ENCODE measurements at regions not wholly inside any gene's neighbourhood (a gene's known extent, or its start where the extent isn't known, plus 50 kb on each side); places are given as distances from the start of the nearest gene placed in this dataset.

DNA sequence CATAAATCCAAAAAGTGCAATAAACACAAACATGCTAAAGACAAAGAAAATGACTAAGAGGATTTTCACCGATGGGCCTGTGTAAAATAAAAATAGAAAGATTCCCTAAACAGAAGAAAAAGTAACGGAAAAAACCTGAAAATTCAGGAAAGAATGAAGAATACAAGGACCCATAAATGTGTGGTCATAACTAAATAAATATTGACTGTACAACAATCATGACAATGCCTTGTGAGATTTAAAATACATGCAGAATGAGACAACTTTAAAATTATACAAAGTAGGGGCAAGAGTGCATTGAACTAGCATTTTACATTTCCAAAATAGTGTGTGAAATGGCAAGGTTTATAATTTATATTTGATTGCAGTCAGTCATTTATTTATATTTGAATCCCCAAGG, 409.1 kb upstream of the ANKRD30A start:
- Histone ChIP-seq H3K9me3 (peaks cover 18% of the 10 kb centered on the region), H3K4me3 (no peak overlapping the region), H3K36me3 (ENCODE audit: low read depth) (no peaks in the 10 kb centered on the region), H3K4me1 (ENCODE audit: low read depth) (no peaks in the 10 kb centered on the region)
- TF ChIP-seq, protein P1, sequence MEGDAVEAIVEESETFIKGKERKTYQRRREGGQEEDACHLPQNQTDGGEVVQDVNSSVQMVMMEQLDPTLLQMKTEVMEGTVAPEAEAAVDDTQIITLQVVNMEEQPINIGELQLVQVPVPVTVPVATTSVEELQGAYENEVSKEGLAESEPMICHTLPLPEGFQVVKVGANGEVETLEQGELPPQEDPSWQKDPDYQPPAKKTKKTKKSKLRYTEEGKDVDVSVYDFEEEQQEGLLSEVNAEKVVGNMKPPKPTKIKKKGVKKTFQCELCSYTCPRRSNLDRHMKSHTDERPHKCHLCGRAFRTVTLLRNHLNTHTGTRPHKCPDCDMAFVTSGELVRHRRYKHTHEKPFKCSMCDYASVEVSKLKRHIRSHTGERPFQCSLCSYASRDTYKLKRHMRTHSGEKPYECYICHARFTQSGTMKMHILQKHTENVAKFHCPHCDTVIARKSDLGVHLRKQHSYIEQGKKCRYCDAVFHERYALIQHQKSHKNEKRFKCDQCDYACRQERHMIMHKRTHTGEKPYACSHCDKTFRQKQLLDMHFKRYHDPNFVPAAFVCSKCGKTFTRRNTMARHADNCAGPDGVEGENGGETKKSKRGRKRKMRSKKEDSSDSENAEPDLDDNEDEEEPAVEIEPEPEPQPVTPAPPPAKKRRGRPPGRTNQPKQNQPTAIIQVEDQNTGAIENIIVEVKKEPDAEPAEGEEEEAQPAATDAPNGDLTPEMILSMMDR (IDR thresholded peaks at IDR 0.05), result no peak
- ATAC-seq, result no peak
- intact Hi-C loops (cut with DNase I, micrococcal nuclease), result no loop called here
- DNase-seq, result no peak

DNA sequence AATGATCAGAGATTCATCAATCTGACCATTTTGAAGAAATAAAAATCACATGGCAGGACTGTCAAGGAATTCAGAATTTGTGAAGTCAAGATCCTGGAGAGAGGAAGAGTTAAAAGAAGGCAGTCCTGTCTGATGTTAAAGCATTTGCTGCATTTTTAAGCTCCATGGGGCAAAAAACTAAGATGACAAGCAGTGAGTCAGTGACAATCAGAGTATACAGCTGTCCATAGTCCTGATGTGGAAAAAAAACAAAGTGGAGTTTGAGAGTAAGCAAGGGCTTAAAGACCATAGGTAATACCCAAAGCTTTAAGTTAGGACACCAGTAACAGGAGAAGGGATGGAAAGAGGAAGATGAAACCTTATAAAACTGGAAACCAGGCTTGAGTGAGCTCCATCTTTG, 412.7 kb upstream of the ANKRD30A start:
- DNase-seq (no peak), ATAC-seq (no peak)
- TF ChIP-seq, protein P1 (IDR thresholded peaks at IDR 0.05), result no peak
- Histone ChIP-seq H3K36me3 (ENCODE audit: low read depth) (no peaks in the 10 kb centered on the region), H3K4me3 (no peak overlapping the region), H3K4me1 (ENCODE audit: low read depth) (no peaks in the 10 kb centered on the region), H3K9me3 (peaks cover 20% of the 10 kb centered on the region)
- intact Hi-C loops (cut with DNase I, micrococcal nuclease), result no loop called here

- intact Hi-C loops (cut with DNase I, micrococcal nuclease), result no loop called here
- H3K4me3 ChIP-seq, result no peak overlapping the region
- no peaks in the 10 kb centered on the region for H3K36me3 ChIP-seq (ENCODE audit: low read depth)
- no peak for DNase-seq
- ATAC-seq, result no peak
- TF ChIP-seq, protein P1 (IDR thresholded peaks at IDR 0.05), result no peak
- H3K4me1 ChIP-seq (ENCODE audit: low read depth), result no peaks in the 10 kb centered on the region
- H3K9me3 ChIP-seq, result peaks cover 26% of the 10 kb centered on the region
Observed at GRCh38 chr10:36711361-36711760, 414.0 kb upstream of the ANKRD30A start.

- TF ChIP-seq, protein P1 (IDR thresholded peaks at IDR 0.05), result no peak
- Histone ChIP-seq H3K4me1 (ENCODE audit: low read depth) (no peaks in the 10 kb centered on the region), H3K9me3 (peaks cover 25% of the 10 kb centered on the region), H3K4me3 (no peak overlapping the region), H3K36me3 (ENCODE audit: low read depth) (no peaks in the 10 kb centered on the region)
- intact Hi-C loops (cut with DNase I, micrococcal nuclease), result no loop called here
- ATAC-seq (no peak), DNase-seq (no peak)
Observed at GRCh38 chr10:36704124-36704523, 421.3 kb upstream of the ANKRD30A start.

DNA sequence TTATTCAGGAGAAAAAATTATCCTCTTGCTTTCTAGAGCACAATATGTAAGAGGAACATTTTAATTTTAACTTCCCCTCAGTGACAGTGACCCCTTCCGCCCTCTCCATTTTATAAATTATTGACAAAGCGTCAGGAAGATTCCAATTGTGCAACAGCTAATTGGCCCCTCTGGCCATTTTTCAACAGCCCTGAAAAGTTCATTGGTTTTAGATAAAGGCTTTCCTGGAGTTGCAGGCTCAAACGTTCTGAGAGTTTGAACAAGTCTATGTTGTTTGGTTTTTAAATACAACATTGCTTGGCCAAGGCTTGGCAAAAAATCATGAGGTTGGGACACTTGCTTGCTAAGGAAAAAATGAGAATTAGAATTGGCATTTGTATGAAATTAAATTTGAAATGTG, 422.2 kb upstream of the ANKRD30A start:
- H3K36me3 ChIP-seq (ENCODE audit: low read depth), result no peaks in the 10 kb centered on the region
- DNase-seq, result no peak
- H3K4me1 ChIP-seq (ENCODE audit: low read depth), result no peaks in the 10 kb centered on the region
- no peak for ATAC-seq
- peaks cover 25% of the 10 kb centered on the region for H3K9me3 ChIP-seq
- intact Hi-C loops (cut with DNase I, micrococcal nuclease), result no loop called here
- H3K4me3 ChIP-seq, result no peak overlapping the region
- TF ChIP-seq, protein P1 (IDR thresholded peaks at IDR 0.05), result no peak

DNA sequence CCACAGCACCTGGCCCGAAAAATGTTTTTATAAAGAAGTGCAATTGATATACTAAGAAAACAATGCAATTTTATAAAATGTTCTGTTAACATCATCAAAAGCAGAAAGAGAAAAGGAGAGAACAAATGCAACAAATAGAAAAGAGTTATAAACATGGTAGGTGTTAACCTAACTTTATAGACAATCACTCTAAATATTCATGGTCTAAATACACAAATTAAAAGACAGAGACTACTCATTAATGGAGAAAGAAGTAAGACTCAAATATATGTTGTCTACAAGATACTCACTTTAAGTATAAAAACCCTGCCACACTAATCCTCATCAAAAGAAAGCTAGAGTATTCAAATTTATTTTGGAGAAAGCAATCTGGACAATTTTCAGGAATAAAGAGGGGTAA, 425.3 kb upstream of the ANKRD30A start:
- no peaks in the 10 kb centered on the region for H3K36me3 ChIP-seq (ENCODE audit: low read depth)
- intact Hi-C loops (cut with DNase I, micrococcal nuclease), result no loop called here
- no peaks in the 10 kb centered on the region for H3K4me1 ChIP-seq (ENCODE audit: low read depth)
- no peak for ATAC-seq
- H3K9me3 ChIP-seq, result peaks cover 39% of the 10 kb centered on the region
- no peak overlapping the region for H3K4me3 ChIP-seq
- no peak for DNase-seq
- TF ChIP-seq, protein P1 (IDR thresholded peaks at IDR 0.05), result no peak
